ENCODE measurements at regions not wholly inside any gene's neighbourhood (a gene's known extent, or its start where the extent isn't known, plus 50 kb on each side); places are given as distances from the start of the nearest gene placed in this dataset.

GRCh38 chr1:79791488-79792218 is 785.1 kb upstream of the ADGRL4 start:
- TF ChIP-seq CTCF (IDR thresholded peaks at IDR 0.05) (no peak), POLR2A (IDR thresholded peaks at IDR 0.05) (no peak)

Measured in right lobe of liver (tissue), 4 donors.